ENCODE measurements at regions not wholly inside any gene's neighbourhood (a gene's known extent, or its start where the extent isn't known, plus 50 kb on each side); places are given as distances from the start of the nearest gene placed in this dataset.
"Not testable (repeated sequence)": the region's sequence is repeated elsewhere in the genome, so short reads cannot be mapped to it uniquely, and the experiment has no call there.

GRCh38 chr1:94349853-94350252 is 68.3 kb upstream of the ABCD3 start:
- peaks cover 10% of the 10 kb centered on the region; the same call in 1 of the 2 replicates for H3K79me2 ChIP-seq (ENCODE audit: low read depth)
- H3K36me3 ChIP-seq (ENCODE audit: low read depth) = no peaks in the 10 kb centered on the region
- TF ChIP-seq CTCF (conservative IDR thresholded peaks at IDR 0.05) (no peak), EZH2 (IDR thresholded peaks at IDR 0.05; ENCODE audit: low read depth) (no peak)
- POLR2A ChIA-PET (ENCODE audit: unreplicated experiment) = no interaction called here
- no peaks in the 10 kb centered on the region for H4K20me1 ChIP-seq (ENCODE audit: insufficient read depth)
- no peak overlapping the region for H3K4me2 ChIP-seq
- no peak overlapping the region for H2AFZ ChIP-seq
- 0 out of 2 replicates have a peak, but pooled peaks cover 7% of the 10 kb centered on the region for H3F3A ChIP-seq (ENCODE audit: insufficient read depth, low read depth)
- intact Hi-C loops (cut with micrococcal nuclease; ENCODE audit: unreplicated experiment) = no loop called here
- H3K9me3 ChIP-seq (ENCODE audit: insufficient read depth, low read depth) = no peaks in the 10 kb centered on the region; the same call in 1 of the 2 replicates
- BruUV-seq (replicated peaks) = no TSS peak
- CTCF ChIA-PET = no interaction called here
- peaks cover 4% of the 10 kb centered on the region for H3K9me2 ChIP-seq (ENCODE audit: insufficient read depth)
- 0 out of 2 replicates have a peak, but pooled peaks cover 6% of the 10 kb centered on the region for H3K4me1 ChIP-seq (replicated peaks; ENCODE audit: insufficient read depth)
- no peak overlapping the region for H3K27ac ChIP-seq
- DNase-seq = peak in 1 of 2 experiments; percentile 35
- no peaks in the 10 kb centered on the region for H3K27me3 ChIP-seq (ENCODE audit: insufficient read depth, low read depth)
- H3K4me3 ChIP-seq = no peak overlapping the region

- H3K4me1 ChIP-seq (replicated peaks; ENCODE audit: insufficient read depth); H3K79me2 ChIP-seq (ENCODE audit: low read depth); POLR2A ChIA-PET (ENCODE audit: unreplicated experiment); H3K9me2 ChIP-seq (ENCODE audit: insufficient read depth); H3K4me3 ChIP-seq; H4K20me1 ChIP-seq (ENCODE audit: insufficient read depth); H3K27me3 ChIP-seq (ENCODE audit: insufficient read depth, low read depth); intact Hi-C loops (cut with micrococcal nuclease; ENCODE audit: unreplicated experiment); BruUV-seq (replicated peaks); H3F3A ChIP-seq (ENCODE audit: insufficient read depth, low read depth); H3K36me3 ChIP-seq (ENCODE audit: low read depth); CTCF ChIA-PET; H3K4me2 ChIP-seq; H2AFZ ChIP-seq; DNase-seq; H3K27ac ChIP-seq; H3K9me3 ChIP-seq (ENCODE audit: insufficient read depth, low read depth): not testable (repeated sequence)
These were observed 69.8 kb upstream of the ABCD3 start for GRCh38 chr1:94348386-94348785.

- no peak for TF ChIP-seq EZH2 (IDR thresholded peaks at IDR 0.05; ENCODE audit: low read depth)
- TF ChIP-seq CTCF (conservative IDR thresholded peaks at IDR 0.05) = no peak
- H3K4me2 ChIP-seq = no peak overlapping the region
- no peak overlapping the region for H2AFZ ChIP-seq
- H3K79me2 ChIP-seq (ENCODE audit: low read depth) = no peaks in the 10 kb centered on the region
- no peaks in the 10 kb centered on the region for H3K36me3 ChIP-seq (ENCODE audit: low read depth)
- H4K20me1 ChIP-seq (ENCODE audit: insufficient read depth) = no peaks in the 10 kb centered on the region
- CTCF ChIA-PET = interaction anchor here (0.5 to 0.6 kb wide), 2 partner anchors 35 to 116 kb away, joined by 4 to 5 read pairs; no protein-coding TSS in a partner anchor
- H3K4me1 ChIP-seq (replicated peaks; ENCODE audit: insufficient read depth) = peaks cover 14% of the 10 kb centered on the region
- BruUV-seq (replicated peaks) = no TSS peak
- no peak overlapping the region for H3K27ac ChIP-seq
- no peak overlapping the region for H3K4me3 ChIP-seq
- H3K9me3 ChIP-seq (ENCODE audit: insufficient read depth, low read depth) = no peaks in the 10 kb centered on the region; the same call in 1 of the 2 replicates
- POLR2A ChIA-PET (ENCODE audit: unreplicated experiment) = no interaction called here
- peaks cover 4% of the 10 kb centered on the region; the same call in 1 of the 2 replicates for H3K9me2 ChIP-seq (ENCODE audit: insufficient read depth)
- peaks cover 10% of the 10 kb centered on the region; the same call in 1 of the 2 replicates for H3F3A ChIP-seq (ENCODE audit: insufficient read depth, low read depth)
- no peaks in the 10 kb centered on the region for H3K27me3 ChIP-seq (ENCODE audit: insufficient read depth, low read depth)
- DNase-seq = peak in 1 of 2 experiments; percentile 33
- intact Hi-C loops (cut with micrococcal nuclease; ENCODE audit: unreplicated experiment) = no loop called here
These were observed 73.0 kb upstream of the ABCD3 start for GRCh38 chr1:94345148-94345721.

All from PC-9 (cell line).